ENCODE measurements at regions not wholly inside any gene's neighbourhood (a gene's known extent, or its start where the extent isn't known, plus 50 kb on each side); places are given as distances from the start of the nearest gene placed in this dataset.

GRCh38 chr6:14974792-14975470 lies 270.9 kb upstream of the JARID2 start:
- H3K27ac Mint-ChIP-seq, result no peak overlapping the region
- H3K9me3 Mint-ChIP-seq (ENCODE audit: low read depth), result peaks cover 3% of the 10 kb centered on the region
- DNase-seq (no peak), ATAC-seq (no peak)
- no peaks in the 10 kb centered on the region for H3K27me3 Mint-ChIP-seq
- no peaks in the 10 kb centered on the region for H3K4me1 Mint-ChIP-seq
- CTCF ChIA-PET, result no interaction called here
- H3K4me3 Mint-ChIP-seq, result no peak overlapping the region
- no peaks in the 10 kb centered on the region for H3K36me3 Mint-ChIP-seq

DNA sequence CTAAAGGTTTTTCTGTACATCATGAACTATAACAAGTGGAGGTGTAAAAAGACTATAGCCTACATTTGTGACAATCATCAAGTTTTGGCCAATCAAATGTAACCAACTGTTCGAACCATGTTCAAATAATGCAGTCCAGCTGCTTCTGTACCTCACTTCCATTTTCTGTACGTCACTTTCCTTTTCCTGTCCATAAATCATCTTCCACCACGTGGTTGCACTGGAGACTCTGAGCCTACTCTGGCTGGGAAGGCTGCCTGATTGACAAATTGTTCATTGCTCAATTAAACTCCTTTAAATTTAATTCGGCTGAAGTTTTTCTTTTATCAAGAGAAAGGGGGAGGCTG lies 270.4 kb upstream of the JARID2 start:
- Mint-ChIP-seq H3K9me3 (ENCODE audit: low read depth) (peaks cover 3% of the 10 kb centered on the region), H3K4me1 (no peaks in the 10 kb centered on the region), H3K27ac (no peak overlapping the region), H3K27me3 (no peaks in the 10 kb centered on the region), H3K4me3 (no peak overlapping the region), H3K36me3 (no peaks in the 10 kb centered on the region)
- no peak for ATAC-seq
- DNase-seq, result no peak
- CTCF ChIA-PET, result no interaction called here

- H3K9me3 Mint-ChIP-seq (ENCODE audit: low read depth), result no peaks in the 10 kb centered on the region
- CTCF ChIA-PET, result no interaction called here
- no peak for DNase-seq
- ATAC-seq, result no peak
- peaks cover 3% of the 10 kb centered on the region for H3K27me3 Mint-ChIP-seq
- no peaks in the 10 kb centered on the region for H3K4me1 Mint-ChIP-seq
- H3K4me3 Mint-ChIP-seq, result no peak overlapping the region
- no peaks in the 10 kb centered on the region for H3K36me3 Mint-ChIP-seq
- no peak overlapping the region for H3K27ac Mint-ChIP-seq
Observed at GRCh38 chr6:14977747-14978382, 268.0 kb upstream of the JARID2 start.

DNA sequence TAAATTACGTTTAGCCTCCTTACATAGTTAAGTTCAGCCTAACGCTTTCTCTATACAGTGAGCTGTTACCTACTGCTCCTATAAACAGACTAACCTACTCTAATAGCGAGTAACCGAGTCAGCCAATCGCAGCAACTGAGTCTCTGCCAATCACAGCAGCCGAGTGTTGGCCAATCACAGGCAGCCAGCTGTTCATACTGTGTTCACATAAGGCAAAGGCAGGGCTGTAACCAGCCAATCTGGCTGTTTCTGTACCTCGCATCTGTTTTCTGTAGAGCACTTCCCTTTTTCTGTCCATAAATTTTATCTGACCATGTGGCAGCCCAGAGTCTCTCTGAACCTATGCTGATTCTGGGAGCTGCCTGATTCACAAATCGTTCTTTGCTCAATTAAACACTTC lies 263.9 kb upstream of the JARID2 start:
- ATAC-seq (no peak), DNase-seq (no peak)
- H3K27ac Mint-ChIP-seq, result no peak overlapping the region
- H3K27me3 Mint-ChIP-seq, result peaks cover 17% of the 10 kb centered on the region
- CTCF ChIA-PET, result no interaction called here
- no peaks in the 10 kb centered on the region for H3K9me3 Mint-ChIP-seq (ENCODE audit: low read depth)
- H3K4me3 Mint-ChIP-seq, result no peak overlapping the region
- no peaks in the 10 kb centered on the region for H3K36me3 Mint-ChIP-seq
- no peaks in the 10 kb centered on the region for H3K4me1 Mint-ChIP-seq

DNA sequence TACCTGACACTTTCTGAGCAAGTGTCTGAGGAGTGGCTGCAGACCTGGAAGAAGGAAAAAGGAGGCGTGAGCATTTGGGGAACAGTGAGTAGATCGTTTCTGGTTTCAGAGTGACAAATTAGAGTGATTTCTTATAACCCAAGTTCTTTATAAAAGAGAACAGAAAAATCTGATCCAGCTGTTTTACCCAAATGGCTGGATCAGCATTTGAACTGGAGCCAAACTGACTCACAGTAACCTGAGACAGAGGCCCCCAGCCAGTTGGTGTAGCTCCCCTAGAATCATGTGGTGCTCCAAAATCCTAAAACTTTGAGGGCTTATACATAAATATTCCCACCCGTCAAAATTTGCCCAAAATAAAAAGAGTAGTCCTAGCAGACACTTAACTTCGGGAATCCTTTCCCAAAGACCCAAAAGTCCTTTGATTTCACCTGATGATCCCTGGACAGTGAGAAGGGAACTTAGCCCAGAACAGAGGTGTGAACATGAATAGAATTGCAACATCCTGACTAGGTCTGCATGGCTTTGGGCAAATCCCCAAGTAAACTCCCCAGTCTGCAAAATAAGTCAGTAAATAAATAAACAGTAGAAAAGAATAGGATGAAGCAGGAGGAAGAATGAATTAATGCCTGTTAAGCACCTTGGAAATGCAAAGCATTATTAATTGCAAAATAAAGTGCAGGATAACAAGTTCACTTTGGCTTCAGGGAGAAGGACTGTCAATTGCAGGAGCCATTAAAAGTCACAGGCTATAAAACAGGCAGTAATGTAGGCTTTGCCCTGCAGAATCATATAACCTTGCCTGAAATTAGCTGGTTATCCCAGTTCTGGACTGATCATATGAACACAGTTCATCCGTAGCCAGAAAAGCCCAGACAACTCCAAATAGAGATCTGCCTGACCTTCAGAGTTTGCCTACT lies 262.0 kb upstream of the JARID2 start:
- ATAC-seq (no peak), DNase-seq (no peak)
- no peak overlapping the region for H3K27ac Mint-ChIP-seq
- H3K27me3 Mint-ChIP-seq, result peaks cover 17% of the 10 kb centered on the region
- no peaks in the 10 kb centered on the region for H3K36me3 Mint-ChIP-seq
- H3K4me1 Mint-ChIP-seq, result no peaks in the 10 kb centered on the region
- no peak overlapping the region for H3K4me3 Mint-ChIP-seq
- CTCF ChIA-PET, result no interaction called here
- H3K9me3 Mint-ChIP-seq (ENCODE audit: low read depth), result no peaks in the 10 kb centered on the region

DNA sequence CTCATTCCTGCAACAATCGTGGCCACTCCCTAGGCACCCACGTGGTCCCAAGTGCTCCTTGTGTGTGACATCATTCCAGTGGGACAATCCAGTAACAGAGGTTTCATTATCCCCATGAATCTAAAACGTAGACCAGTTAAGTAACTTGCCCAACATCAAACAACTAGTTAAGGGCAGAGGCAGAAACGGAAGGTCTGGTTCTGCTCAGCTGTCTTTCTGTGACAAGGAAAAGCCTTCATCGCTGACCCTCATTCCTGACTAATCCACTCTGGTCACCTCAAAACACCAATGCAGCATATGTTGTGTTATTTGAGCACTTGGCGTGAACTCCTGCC lies 261.4 kb upstream of the JARID2 start:
- Mint-ChIP-seq H3K27ac (no peak overlapping the region), H3K27me3 (peaks cover 17% of the 10 kb centered on the region), H3K36me3 (no peaks in the 10 kb centered on the region), H3K4me1 (no peaks in the 10 kb centered on the region), H3K9me3 (ENCODE audit: low read depth) (no peaks in the 10 kb centered on the region), H3K4me3 (no peak overlapping the region)
- ATAC-seq, result no peak
- no peak for DNase-seq
- CTCF ChIA-PET, result no interaction called here

GRCh38 chr6:14985366-14985765 lies 260.5 kb upstream of the JARID2 start:
- no peak for DNase-seq
- Mint-ChIP-seq H3K27ac (no peak overlapping the region), H3K36me3 (no peaks in the 10 kb centered on the region), H3K4me3 (no peak overlapping the region), H3K27me3 (peaks cover 17% of the 10 kb centered on the region), H3K4me1 (no peaks in the 10 kb centered on the region), H3K9me3 (ENCODE audit: low read depth) (no peaks in the 10 kb centered on the region)
- no peak for ATAC-seq
- CTCF ChIA-PET, result no interaction called here

GRCh38 chr6:14986370-14986769 lies 259.5 kb upstream of the JARID2 start:
- Mint-ChIP-seq H3K9me3 (ENCODE audit: low read depth) (no peaks in the 10 kb centered on the region), H3K4me3 (no peak overlapping the region), H3K27me3 (peaks cover 17% of the 10 kb centered on the region), H3K4me1 (no peaks in the 10 kb centered on the region), H3K27ac (no peak overlapping the region), H3K36me3 (no peaks in the 10 kb centered on the region)
- DNase-seq, result no peak
- CTCF ChIA-PET, result no interaction called here
- ATAC-seq, result no peak

- CTCF ChIA-PET, result no interaction called here
- no peak overlapping the region for H3K4me3 Mint-ChIP-seq
- no peaks in the 10 kb centered on the region for H3K4me1 Mint-ChIP-seq
- DNase-seq (no peak), ATAC-seq (no peak)
- peaks cover 14% of the 10 kb centered on the region for H3K27me3 Mint-ChIP-seq
- no peaks in the 10 kb centered on the region for H3K9me3 Mint-ChIP-seq (ENCODE audit: low read depth)
- H3K27ac Mint-ChIP-seq, result no peak overlapping the region
- H3K36me3 Mint-ChIP-seq, result no peaks in the 10 kb centered on the region
Observed at GRCh38 chr6:14987490-14987889, 258.4 kb upstream of the JARID2 start.

GRCh38 chr6:14992382-14992781 lies 253.5 kb upstream of the JARID2 start:
- DNase-seq (no peak), ATAC-seq (no peak)
- no peaks in the 10 kb centered on the region for H3K36me3 Mint-ChIP-seq
- H3K4me1 Mint-ChIP-seq, result no peaks in the 10 kb centered on the region
- no peaks in the 10 kb centered on the region for H3K27me3 Mint-ChIP-seq
- no peak overlapping the region for H3K27ac Mint-ChIP-seq
- H3K4me3 Mint-ChIP-seq, result no peak overlapping the region
- CTCF ChIA-PET, result no interaction called here
- H3K9me3 Mint-ChIP-seq (ENCODE audit: low read depth), result no peaks in the 10 kb centered on the region

DNA sequence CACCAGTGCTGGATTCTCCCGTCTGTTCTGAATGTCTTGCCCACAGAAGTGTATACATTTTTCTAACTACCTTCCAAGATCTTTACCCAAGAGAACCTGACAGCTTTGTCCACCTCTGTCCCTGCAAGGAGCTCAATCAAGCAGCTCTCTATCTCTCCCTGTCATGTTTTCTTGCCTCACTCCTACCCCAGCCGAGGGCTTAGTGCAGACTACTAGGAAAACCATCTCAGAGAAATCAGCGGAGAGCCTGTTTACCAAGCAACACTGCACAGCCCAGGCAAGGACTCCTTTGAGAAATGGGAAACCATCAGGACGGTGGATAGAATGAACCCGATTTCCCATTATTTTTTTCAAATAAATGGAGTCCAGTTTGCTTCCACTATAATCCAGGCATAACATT lies 250.7 kb upstream of the JARID2 start:
- Mint-ChIP-seq H3K27me3 (no peaks in the 10 kb centered on the region), H3K4me3 (no peak overlapping the region), H3K36me3 (no peaks in the 10 kb centered on the region), H3K27ac (no peak overlapping the region), H3K9me3 (ENCODE audit: low read depth) (no peaks in the 10 kb centered on the region), H3K4me1 (no peaks in the 10 kb centered on the region)
- CTCF ChIA-PET, result no interaction called here
- DNase-seq (no peak), ATAC-seq (no peak)

GRCh38 chr6:14995966-14996602 lies 249.8 kb upstream of the JARID2 start:
- DNase-seq (no peak), ATAC-seq (no peak)
- CTCF ChIA-PET, result no interaction called here
- Mint-ChIP-seq H3K9me3 (ENCODE audit: low read depth) (no peaks in the 10 kb centered on the region), H3K36me3 (no peaks in the 10 kb centered on the region), H3K27me3 (no peaks in the 10 kb centered on the region), H3K4me1 (no peaks in the 10 kb centered on the region), H3K4me3 (no peak overlapping the region), H3K27ac (no peak overlapping the region)

DNA sequence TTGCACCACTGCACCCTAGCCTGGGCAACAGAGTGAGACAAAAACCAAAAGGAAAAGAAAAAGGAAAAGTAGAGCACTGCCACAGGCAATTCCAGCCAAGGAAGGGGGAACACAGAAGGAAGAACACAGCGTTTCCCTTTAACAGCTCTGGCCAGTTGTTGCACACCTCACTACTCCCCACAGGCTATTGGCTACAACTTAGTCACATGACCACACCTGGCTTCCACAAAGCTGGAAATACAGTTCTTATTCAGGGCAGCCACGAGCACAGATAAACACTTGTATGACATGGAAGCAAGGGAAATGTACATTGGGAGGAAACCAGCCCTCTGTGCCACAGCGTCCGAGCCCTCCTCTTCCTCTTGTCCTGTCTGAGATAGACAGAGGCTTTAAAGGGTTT lies 249.0 kb upstream of the JARID2 start:
- Mint-ChIP-seq H3K27ac (no peak overlapping the region), H3K27me3 (no peaks in the 10 kb centered on the region), H3K4me3 (no peak overlapping the region), H3K36me3 (no peaks in the 10 kb centered on the region), H3K9me3 (ENCODE audit: low read depth) (no peaks in the 10 kb centered on the region), H3K4me1 (no peaks in the 10 kb centered on the region)
- CTCF ChIA-PET, result interaction anchor here (0.7 kb wide), 1 partner anchor 29 kb away, joined by 4 read pairs; no protein-coding TSS in a partner anchor
- ATAC-seq (no peak), DNase-seq (no peak)

DNA sequence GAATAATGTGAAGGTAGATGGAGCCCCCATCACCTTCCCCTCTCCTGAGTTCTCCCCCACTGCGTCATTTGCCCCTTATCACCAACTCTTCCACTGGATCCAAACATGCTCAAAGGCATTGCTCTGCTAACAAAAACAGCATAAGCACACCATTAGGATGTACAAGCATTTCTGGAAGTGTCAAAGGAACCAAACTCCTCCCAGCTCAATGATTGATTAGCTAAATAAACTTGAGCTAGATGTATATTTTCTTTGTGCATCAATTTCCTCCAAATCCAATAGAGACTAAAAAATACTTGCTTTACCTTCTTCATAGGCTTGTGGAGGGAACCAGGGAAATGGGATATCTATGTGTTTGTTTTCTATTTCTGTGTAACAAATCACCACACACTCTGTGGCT lies 248.4 kb upstream of the JARID2 start:
- Mint-ChIP-seq H3K27ac (no peak overlapping the region), H3K9me3 (ENCODE audit: low read depth) (no peaks in the 10 kb centered on the region), H3K4me1 (no peaks in the 10 kb centered on the region), H3K36me3 (no peaks in the 10 kb centered on the region), H3K4me3 (no peak overlapping the region), H3K27me3 (no peaks in the 10 kb centered on the region)
- ATAC-seq (no peak), DNase-seq (no peak)
- CTCF ChIA-PET, result interaction anchor here (0.7 kb wide), 2 partner anchors 29 to 91 kb away, joined by 3 to 4 read pairs; no protein-coding TSS in a partner anchor
